Astrocyte (in vitro differentiated cells and primary cell): ENCODE measurements at regions not wholly inside any gene's neighbourhood (a gene's known extent, or its start where the extent isn't known, plus 50 kb on each side); places are given as distances from the start of the nearest gene placed in this dataset.

ENCODE experiments used
- DNase-seq: peaks from one replicate; pipeline ENCODE4 v3.0.0-alpha.2; 2010; ENCODE audit warnings: low read depth
- FAIRE-seq: peaks from 2 replicates; lab custom pipeline; 2011; peaks lifted over from hg19 to GRCh38; lab: Jason Lieb, UNC
- H2AFZ ChIP-seq: 2 replicates; pipeline ENCODE4 v1.6.0; 2012; ENCODE audit warnings: low read depth, low read length, inconsistent platforms
- H3K27ac ChIP-seq: 2 replicates; pipeline ENCODE4 v1.5.1; 2011; ENCODE audit warnings: low read depth, low read length, inconsistent platforms
- H3K27me3 ChIP-seq: 2 replicates; pipeline ENCODE4 v1.6.0; 2011; ENCODE audit warnings: low read length, inconsistent platforms; ENCODE audit not compliant: insufficient read depth
- H3K36me3 ChIP-seq: 2 replicates; pipeline ENCODE4 v1.5.1; 2011; ENCODE audit warnings: low read length, inconsistent platforms; ENCODE audit not compliant: insufficient read depth
- H3K4me1 ChIP-seq: 2 replicates; pipeline ENCODE4 v1.5.1; 2011; ENCODE audit warnings: low read length, inconsistent platforms; ENCODE audit not compliant: insufficient read depth
- H3K4me2 ChIP-seq: 2 replicates; pipeline ENCODE4 v1.6.0; 2012; ENCODE audit warnings: low read length, inconsistent platforms
- H3K4me3 ChIP-seq: 2 replicates; pipeline ENCODE4 v1.5.1; 2011; ENCODE audit warnings: low read depth, mild to moderate bottlenecking, low read length, inconsistent platforms; ENCODE audit not compliant: insufficient read depth
- H3K79me2 ChIP-seq: 2 replicates; pipeline ENCODE4 v1.6.0; 2012; ENCODE audit warnings: mild to moderate bottlenecking, low read length, inconsistent platforms; ENCODE audit not compliant: insufficient read depth
- H3K9ac ChIP-seq: 2 replicates; pipeline ENCODE4 v1.6.0; 2012; ENCODE audit warnings: mild to moderate bottlenecking, low read length, inconsistent platforms
- H3K9me3 ChIP-seq: 2 replicates; pipeline ENCODE4 v1.5.1; 2012; ENCODE audit warnings: low read depth, mild to moderate bottlenecking, low read length, inconsistent platforms; ENCODE audit not compliant: insufficient read depth
- H4K20me1 ChIP-seq: 2 replicates; pipeline ENCODE4 v1.6.0; 2012; ENCODE audit warnings: low read length, inconsistent platforms; ENCODE audit not compliant: insufficient read depth
- H3K27ac Mint-ChIP-seq: one replicate; pipeline ENCODE4 v1.8.0; 2021; ENCODE audit warnings: mild to moderate bottlenecking, mixed read lengths; ENCODE audit not compliant: unreplicated experiment
- H3K27me3 Mint-ChIP-seq: one replicate; pipeline ENCODE4 v1.8.0; 2021; ENCODE audit warnings: low read depth, mixed read lengths; ENCODE audit not compliant: unreplicated experiment
- H3K36me3 Mint-ChIP-seq: one replicate; pipeline ENCODE4 v1.8.0; 2021; ENCODE audit warnings: low read depth, mixed read lengths; ENCODE audit not compliant: unreplicated experiment
- H3K4me1 Mint-ChIP-seq: one replicate; pipeline ENCODE4 v1.8.0; 2021; ENCODE audit warnings: low read depth, mixed read lengths; ENCODE audit not compliant: unreplicated experiment
- H3K4me3 Mint-ChIP-seq: one replicate; pipeline ENCODE4 v1.8.0; 2021; ENCODE audit warnings: mild to moderate bottlenecking, moderate library complexity, mixed read lengths; ENCODE audit not compliant: unreplicated experiment
- H3K9me3 Mint-ChIP-seq: one replicate; pipeline ENCODE4 v1.8.0; 2021; ENCODE audit warnings: mild to moderate bottlenecking, mixed read lengths; ENCODE audit not compliant: unreplicated experiment
- EZH2 ChIP-seq: IDR thresholded peaks from 2 replicates; pipeline ENCODE4 v1.6.1; 2012; ENCODE audit warnings: mild to moderate bottlenecking, low read length, inconsistent platforms; ENCODE audit not compliant: insufficient read depth
- TF ChIP-seq, protein P1 (sequence below): IDR thresholded peaks from 2 replicates; pipeline ENCODE4 v1.5.1; 2011; ENCODE audit warnings: low read depth, mild to moderate bottlenecking, inconsistent platforms, low read length, moderate library complexity; ENCODE audit not compliant: insufficient read depth

DNA sequence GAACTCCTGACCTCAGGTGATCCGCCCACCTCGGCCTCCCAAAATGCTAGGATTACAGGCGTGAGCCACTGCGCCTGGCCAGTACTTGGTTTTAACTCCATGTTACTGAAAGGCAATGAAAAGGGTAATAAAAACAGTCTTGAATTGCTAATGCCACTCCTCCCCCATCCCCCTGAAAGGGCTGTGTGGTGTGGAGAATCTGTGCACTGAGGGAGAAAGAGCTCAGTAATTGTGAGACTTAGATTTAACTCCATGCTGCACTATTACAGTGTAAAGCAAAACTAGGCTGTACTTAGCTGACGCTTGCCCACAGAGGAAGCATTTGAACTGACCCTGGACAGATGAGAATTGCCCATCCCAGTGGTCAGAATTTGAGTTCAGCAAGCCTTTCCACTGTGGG is 1662.4 kb upstream of the ACO1 start:
- Histone ChIP-seq H3K9ac (no peak overlapping the region), H4K20me1 (no peaks in the 10 kb centered on the region), H3K4me2 (no peak overlapping the region), H3K79me2 (no peaks in the 10 kb centered on the region), H3K27me3 (no peaks in the 10 kb centered on the region), H3K27ac (no peak overlapping the region), H3K9me3 (no peaks in the 10 kb centered on the region), H3K36me3 (no peaks in the 10 kb centered on the region), H3K4me3 (no peak overlapping the region), H3K4me1 (no peaks in the 10 kb centered on the region), H2AFZ (no peak overlapping the region)
- Mint-ChIP-seq H3K27me3 (no peaks in the 10 kb centered on the region), H3K4me3 (no peak overlapping the region), H3K9me3 (no peaks in the 10 kb centered on the region), H3K27ac (peak overlapping the region; percentile 98), H3K4me1 (peaks cover 35% of the 10 kb centered on the region), H3K36me3 (no peaks in the 10 kb centered on the region)
- DNase-seq (no peak), FAIRE-seq (no peak)
- no peak for TF ChIP-seq EZH2
- TF ChIP-seq, protein P1, sequence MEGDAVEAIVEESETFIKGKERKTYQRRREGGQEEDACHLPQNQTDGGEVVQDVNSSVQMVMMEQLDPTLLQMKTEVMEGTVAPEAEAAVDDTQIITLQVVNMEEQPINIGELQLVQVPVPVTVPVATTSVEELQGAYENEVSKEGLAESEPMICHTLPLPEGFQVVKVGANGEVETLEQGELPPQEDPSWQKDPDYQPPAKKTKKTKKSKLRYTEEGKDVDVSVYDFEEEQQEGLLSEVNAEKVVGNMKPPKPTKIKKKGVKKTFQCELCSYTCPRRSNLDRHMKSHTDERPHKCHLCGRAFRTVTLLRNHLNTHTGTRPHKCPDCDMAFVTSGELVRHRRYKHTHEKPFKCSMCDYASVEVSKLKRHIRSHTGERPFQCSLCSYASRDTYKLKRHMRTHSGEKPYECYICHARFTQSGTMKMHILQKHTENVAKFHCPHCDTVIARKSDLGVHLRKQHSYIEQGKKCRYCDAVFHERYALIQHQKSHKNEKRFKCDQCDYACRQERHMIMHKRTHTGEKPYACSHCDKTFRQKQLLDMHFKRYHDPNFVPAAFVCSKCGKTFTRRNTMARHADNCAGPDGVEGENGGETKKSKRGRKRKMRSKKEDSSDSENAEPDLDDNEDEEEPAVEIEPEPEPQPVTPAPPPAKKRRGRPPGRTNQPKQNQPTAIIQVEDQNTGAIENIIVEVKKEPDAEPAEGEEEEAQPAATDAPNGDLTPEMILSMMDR = no peak

DNA sequence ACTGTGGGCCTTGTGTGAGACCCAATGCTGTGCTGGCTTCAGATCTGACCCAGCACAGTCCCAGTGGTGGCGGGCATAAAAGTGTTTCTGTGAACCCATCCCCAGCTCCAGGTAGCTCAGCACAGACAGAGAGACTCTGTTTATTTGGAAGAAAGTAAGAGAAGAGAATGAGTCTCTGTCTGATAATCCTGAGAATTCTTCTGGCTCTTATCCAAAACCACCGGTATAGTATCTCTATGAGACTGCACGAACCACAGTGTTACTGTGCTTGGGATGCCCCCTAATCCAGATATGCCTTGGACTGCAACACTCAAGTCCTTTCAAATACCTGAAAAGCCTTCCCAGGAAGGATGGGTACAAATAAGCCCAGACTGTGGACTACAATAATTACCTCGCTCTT is 1660.8 kb upstream of the ACO1 start:
- Mint-ChIP-seq H3K4me3 (no peak overlapping the region), H3K9me3 (no peaks in the 10 kb centered on the region), H3K27me3 (no peaks in the 10 kb centered on the region), H3K36me3 (no peaks in the 10 kb centered on the region), H3K27ac (peak overlapping the region; percentile 98), H3K4me1 (peaks cover 28% of the 10 kb centered on the region)
- H3K4me3 ChIP-seq = no peak overlapping the region
- no peak overlapping the region for H3K4me2 ChIP-seq
- no peaks in the 10 kb centered on the region for H3K79me2 ChIP-seq
- H3K36me3 ChIP-seq = no peaks in the 10 kb centered on the region
- TF ChIP-seq, protein P1 = no peak
- no peak for TF ChIP-seq EZH2
- no peaks in the 10 kb centered on the region for H3K4me1 ChIP-seq
- no peak for FAIRE-seq
- H3K27ac ChIP-seq = peak overlapping the region; percentile 23
- H3K27me3 ChIP-seq = no peaks in the 10 kb centered on the region
- H3K9ac ChIP-seq = no peak overlapping the region
- no peaks in the 10 kb centered on the region for H4K20me1 ChIP-seq
- H3K9me3 ChIP-seq = no peaks in the 10 kb centered on the region
- H2AFZ ChIP-seq = no peak overlapping the region
- DNase-seq = peak; percentile 24

DNA sequence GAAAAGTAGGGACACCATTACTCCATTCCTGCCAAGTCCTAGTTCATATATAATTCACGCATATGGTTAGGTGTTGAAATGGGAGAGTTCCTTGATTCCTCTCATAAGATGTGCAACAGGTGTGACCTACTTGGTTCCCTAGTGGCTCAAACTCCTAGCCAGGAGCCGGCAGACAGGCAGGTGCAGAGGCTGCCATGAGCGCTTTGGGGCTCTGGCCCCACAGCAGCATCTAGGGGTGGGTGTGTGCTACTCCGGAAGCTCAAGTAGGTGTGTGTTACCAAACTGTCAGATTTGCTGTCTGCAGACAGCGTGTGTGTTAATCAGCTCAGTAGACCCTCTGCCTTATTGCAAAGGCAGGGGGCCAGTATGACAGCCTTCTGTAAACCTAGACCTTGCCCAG is 1652.4 kb upstream of the ACO1 start:
- Histone ChIP-seq H3K4me1 (no peaks in the 10 kb centered on the region), H3K79me2 (no peaks in the 10 kb centered on the region), H3K27me3 (no peaks in the 10 kb centered on the region), H4K20me1 (no peaks in the 10 kb centered on the region), H3K36me3 (no peaks in the 10 kb centered on the region), H2AFZ (no peak overlapping the region), H3K27ac (no peak overlapping the region), H3K9me3 (no peaks in the 10 kb centered on the region), H3K4me2 (no peak overlapping the region), H3K9ac (no peak overlapping the region), H3K4me3 (no peak overlapping the region)
- no peak for FAIRE-seq
- Mint-ChIP-seq H3K27me3 (no peaks in the 10 kb centered on the region), H3K9me3 (no peaks in the 10 kb centered on the region), H3K27ac (no peak overlapping the region), H3K4me3 (no peak overlapping the region), H3K36me3 (no peaks in the 10 kb centered on the region), H3K4me1 (no peaks in the 10 kb centered on the region)
- DNase-seq = no peak
- TF ChIP-seq, protein P1 = no peak
- no peak for TF ChIP-seq EZH2
